ENCODE measurements at regions not wholly inside any gene's neighbourhood (a gene's known extent, or its start where the extent isn't known, plus 50 kb on each side); places are given as distances from the start of the nearest gene placed in this dataset.
"Not testable (repeated sequence)": the region's sequence is repeated elsewhere in the genome, so short reads cannot be mapped to it uniquely, and the experiment has no call there.

GRCh38 chr22:22990711-22991505 is 79.4 kb upstream of the GNAZ start:
- not testable (repeated sequence) for TF ChIP-seq CTCF, POLR2A (IDR thresholded peaks at IDR 0.05)
